Pancreas (tissue), 10 donors: ENCODE measurements at regions not wholly inside any gene's neighbourhood (a gene's known extent, or its start where the extent isn't known, plus 50 kb on each side); places are given as distances from the start of the nearest gene placed in this dataset.

Experiments
- ATAC-seq, 4 donors: fragments of 200-7000 bp; cut with Tn5 transposase; one replicate each; pipeline versions ENCODE4 v1.8.0 to v1.9.1; 2020; ENCODE audit warnings: mild to moderate bottlenecking in 4 of 4, moderate library complexity in 4 of 4
- DNase-seq, 6 donors: peaks; one replicate each; pipeline ENCODE4 v3.0.0-alpha.2; 2020
- FAIRE-seq: peaks from 2 replicates; lab custom pipeline; 2012; peaks lifted over from hg19 to GRCh38; lab: Jason Lieb, UNC
- H3K27ac ChIP-seq, 4 donors: fragments of 200-600 bp; sonication (generic); 1 replicate in 3 of 4; 2 replicates in 1 of 4; pipeline versions ENCODE4 v1.5.0 to v1.8.0; 2020
- H3K27me3 ChIP-seq, 4 donors: fragments of 200-600 bp; one replicate each; pipeline ENCODE4 v1.8.0; 2021
- H3K36me3 ChIP-seq, 3 donors: fragments of 200-600 bp; sonication (generic) in 1 of 3; one replicate each; pipeline versions ENCODE4 v1.5.0 to v1.8.0; 2020 to 2021
- H3K4me1 ChIP-seq, 3 donors: fragments of 200-600 bp; one replicate each; pipeline ENCODE4 v1.8.0; 2021
- H3K4me3 ChIP-seq, 4 donors: fragments of 200-600 bp; sonication (generic) in 2 of 4; one replicate each; pipeline versions ENCODE4 v1.5.0 to v1.8.0; 2020 to 2021
- H3K9me3 ChIP-seq, 4 donors: fragments of 200-600 bp; one replicate each; pipeline ENCODE4 v1.8.0; 2021
- CTCF ChIP-seq, 4 donors: fragments of 200-600 bp; sonication (generic) in 3 of 4; IDR thresholded peaks; one replicate each; pipeline versions ENCODE4 v1.5.0 to v1.8.0; 2021; ENCODE audit warnings: antibody characterized with exemption in 4 of 4
- WGBS, 2 donors: extraction: QIAGEN DNeasy Blood & Tissue Kit; methylation state at CpG; one replicate each; pipeline ENCODE4 v1.1.7; 2013; 5-methylcytosine and 5-hydroxymethylcytosine counted together
- intact Hi-C, 3 donors: fragments of 100-400 bp; cut with DNase I; formaldehyde crosslinking; loops; one replicate each; pipeline versions ENCODE4 v1.11.1 to v1.14.2; 2022
- donor health status: healthy with polysubstance abuse.
- donor health status: DM: no; HTN: no; CAD: no; lungs with moderate emphysema.
- donor health status: DM: no; HTN: no; CAD: no.
- donor health status: control.
- donor health status: control.
- donor health status: Bipolar disorder and iron deficiency.
- donor health status: DM: yes; HTN: yes; CAD: no.
- donor health status: DM: no; HTN: no; CAD: no.
- donor health status: DM: no; HTN: no; CAD: no.
- donor health status: DM: yes; HTN: yes; CAD: no.

- no peak for TF ChIP-seq CTCF (IDR thresholded peaks at IDR 0.05)
- ATAC-seq = no peak
- Histone ChIP-seq H3K4me3 (no peak overlapping the region), H3K4me1 (no peaks in the 10 kb centered on the region), H3K27me3 (no peaks in the 10 kb centered on the region), H3K36me3 (no peaks in the 10 kb centered on the region), H3K27ac (no peak overlapping the region), H3K9me3 (no peaks in the 10 kb centered on the region)
- 82 to 88% methylated on average over 7 of the region's 7 CpGs for WGBS, 2 donors
- intact Hi-C loops = no loop called here
- no peak for DNase-seq
- FAIRE-seq = no peak
Measured at GRCh38 chr5:74476819-74477453, 163.6 kb downstream of the ENC1 start.

GRCh38 chr5:74476046-74476818, 164.3 kb downstream of the ENC1 start:
- no peak for ATAC-seq
- WGBS, 2 donors = 78 to 83% methylated on average over 7 of the region's 7 CpGs
- no peak for FAIRE-seq
- no peak overlapping the region for H3K4me3 ChIP-seq
- intact Hi-C loops = no loop called here
- no peaks in the 10 kb centered on the region for H3K4me1 ChIP-seq
- no peaks in the 10 kb centered on the region for H3K9me3 ChIP-seq
- DNase-seq = no peak
- TF ChIP-seq CTCF (IDR thresholded peaks at IDR 0.05) = no peak
- H3K36me3 ChIP-seq = no peaks in the 10 kb centered on the region
- no peaks in the 10 kb centered on the region for H3K27me3 ChIP-seq
- H3K27ac ChIP-seq = no peak overlapping the region

- TF ChIP-seq CTCF (IDR thresholded peaks at IDR 0.05) = no peak
- no peaks in the 10 kb centered on the region for H3K27me3 ChIP-seq
- no peak for DNase-seq
Measured at GRCh38 chr5:74471875-74472274, 168.7 kb downstream of the ENC1 start.

GRCh38 chr5:74469234-74469994, 171.1 kb downstream of the ENC1 start:
- no peak for DNase-seq
- 80 to 89% methylated on average over 8 of the region's 8 CpGs for WGBS, 2 donors
- TF ChIP-seq CTCF (IDR thresholded peaks at IDR 0.05) = no peak
- no peak for ATAC-seq
- peaks cover 0 to 1% (median 0%) of the 10 kb centered on the region in 3 donors for H3K4me1 ChIP-seq
- intact Hi-C loops = no loop called here
- H3K4me3 ChIP-seq = no peak overlapping the region
- no peaks in the 10 kb centered on the region for H3K27me3 ChIP-seq
- H3K27ac ChIP-seq = no peak overlapping the region
- no peaks in the 10 kb centered on the region for H3K9me3 ChIP-seq
- FAIRE-seq = no peak
- no peaks in the 10 kb centered on the region for H3K36me3 ChIP-seq

More at GRCh38 chr5:74471875-74472274, 168.7 kb downstream of the ENC1 start:
- Histone ChIP-seq H3K9me3 (no peaks in the 10 kb centered on the region), H3K27ac (no peak overlapping the region), H3K4me1 (no peaks in the 10 kb centered on the region), H3K36me3 (no peaks in the 10 kb centered on the region), H3K4me3 (no peak overlapping the region)
- intact Hi-C loops = no loop called here
- FAIRE-seq = no peak
- no peak for ATAC-seq
- 70 to 76% methylated on average over 2 of the region's 2 CpGs for WGBS, 2 donors
